DND-41 (cell line): ENCODE measurements at regions not wholly inside any gene's neighbourhood (a gene's known extent, or its start where the extent isn't known, plus 50 kb on each side); places are given as distances from the start of the nearest gene placed in this dataset.

ENCODE experiments used
- ATAC-seq: fragments of 200-7000 bp; cut with Tn5 transposase; 3 replicates; pipeline ENCODE4 v1.9.1; 2021; ENCODE audit warnings: low read depth; ENCODE audit not compliant: insufficient read depth
- DNase-seq: peaks from one replicate; pipeline ENCODE4 v3.0.0-alpha.2; 2020
- H2AFZ ChIP-seq: 2 replicates; pipeline ENCODE4 v1.6.0; 2012; ENCODE audit warnings: low read depth, low read length
- H3K27ac ChIP-seq: 2 replicates; pipeline ENCODE4 v1.5.1; 2012; ENCODE audit warnings: low read length, inconsistent platforms
- H3K27me3 ChIP-seq: fragments of 200-600 bp; sonication (generic); 2 replicates; pipeline ENCODE4 v1.6.0; 2012; ENCODE audit warnings: low read length, mild to moderate bottlenecking, inconsistent platforms; ENCODE audit not compliant: insufficient read depth, poor library complexity
- H3K36me3 ChIP-seq: 2 replicates; pipeline ENCODE4 v1.5.1; 2012; ENCODE audit warnings: low read length, inconsistent platforms; ENCODE audit not compliant: insufficient read depth
- H3K4me1 ChIP-seq: 2 replicates; pipeline ENCODE4 v1.5.1; 2012; ENCODE audit warnings: mild to moderate bottlenecking, low read length; ENCODE audit not compliant: insufficient read depth
- H3K4me2 ChIP-seq: 2 replicates; pipeline ENCODE4 v1.6.0; 2012; ENCODE audit warnings: mild to moderate bottlenecking, moderate library complexity, low read length, inconsistent platforms; ENCODE audit not compliant: insufficient read depth
- H3K4me3 ChIP-seq, 2 experiments: fragments of 200-600 bp in 1 of 2; shearing (Covaris generic) in 1 of 2; 2 replicates each; pipeline ENCODE4 v1.5.1; 2012 to 2016; ENCODE audit warnings: inconsistent platforms in 2 of 2, low read length in 2 of 2, mild to moderate bottlenecking in 2 of 2, low read depth in 1 of 2, moderate library complexity in 1 of 2
- H3K79me2 ChIP-seq: 2 replicates; pipeline ENCODE4 v1.6.0; 2012; ENCODE audit warnings: low read length, inconsistent platforms; ENCODE audit not compliant: insufficient read depth
- H3K9ac ChIP-seq: 2 replicates; pipeline ENCODE4 v1.6.0; 2012; ENCODE audit warnings: low read depth, mild to moderate bottlenecking, inconsistent platforms, low read length, moderate library complexity
- H3K9me3 ChIP-seq: 2 replicates; pipeline ENCODE4 v1.5.1; 2012; ENCODE audit warnings: low read length, moderate library complexity, mild to moderate bottlenecking, inconsistent platforms; ENCODE audit not compliant: insufficient read depth, severe bottlenecking
- H4K20me1 ChIP-seq: 2 replicates; pipeline ENCODE4 v1.6.0; 2012; ENCODE audit warnings: low read length; ENCODE audit not compliant: insufficient read depth
- CTCF ChIP-seq: IDR thresholded peaks from 2 replicates; pipeline ENCODE4 v1.5.1; 2012; ENCODE audit warnings: borderline replicate concordance, low read length, moderate library complexity, mild to moderate bottlenecking; ENCODE audit not compliant: poor library complexity, severe bottlenecking; ENCODE audit errors: extremely low read depth
- EZH2 ChIP-seq: IDR thresholded peaks from 3 replicates; pipeline ENCODE4 v1.6.1; 2012; ENCODE audit warnings: borderline replicate concordance, low read depth, mild to moderate bottlenecking, moderate library complexity, low read length, inconsistent platforms; ENCODE audit not compliant: severe bottlenecking

GRCh38 chr10:8544057-8544380, 489.5 kb downstream of the GATA3 start:
- no peak for TF ChIP-seq CTCF
- no peak for TF ChIP-seq EZH2
- Histone ChIP-seq H3K4me2 (peak overlapping the region; percentile 4; the same call in 1 of the 2 replicates), H3K79me2 (no peaks in the 10 kb centered on the region), H3K9ac (no peak overlapping the region), H4K20me1 (no peaks in the 10 kb centered on the region), H3K36me3 (no peaks in the 10 kb centered on the region), H2AFZ (0 out of 2 replicates have a peak overlapping the region, but pooled peaks have one; percentile 6), H3K4me3 (no peak overlapping the region), H3K27ac (peak overlapping the region; percentile 61), H3K9me3 (peaks cover 8% of the 10 kb centered on the region), H3K4me1 (peaks cover 25% of the 10 kb centered on the region), H3K27me3 (no peaks in the 10 kb centered on the region)
- DNase-seq (peak; percentile 24), ATAC-seq (peak; percentile 7; the same call in 1 of the 3 replicates)

- Histone ChIP-seq H2AFZ (no peak overlapping the region), H3K4me1 (peaks cover 25% of the 10 kb centered on the region), H4K20me1 (no peaks in the 10 kb centered on the region), H3K9ac (no peak overlapping the region), H3K4me2 (no peak overlapping the region), H3K4me3 (no peak overlapping the region), H3K36me3 (no peaks in the 10 kb centered on the region), H3K9me3 (peaks cover 11% of the 10 kb centered on the region), H3K79me2 (no peaks in the 10 kb centered on the region), H3K27me3 (no peaks in the 10 kb centered on the region), H3K27ac (peak overlapping the region; percentile 61; the same call in 1 of the 2 replicates)
- DNase-seq (no peak), ATAC-seq (no peak)
- TF ChIP-seq CTCF (no peak), EZH2 (no peak)
Measured at GRCh38 chr10:8544500-8544899, 490.0 kb downstream of the GATA3 start.

GRCh38 chr10:8554574-8554973, 500.1 kb downstream of the GATA3 start:
- Histone ChIP-seq H4K20me1 (no peaks in the 10 kb centered on the region), H2AFZ (no peak overlapping the region), H3K9ac (no peak overlapping the region), H3K36me3 (no peaks in the 10 kb centered on the region), H3K4me1 (peaks cover 18% of the 10 kb centered on the region), H3K27me3 (no peaks in the 10 kb centered on the region), H3K79me2 (no peaks in the 10 kb centered on the region), H3K27ac (no peak overlapping the region), H3K4me2 (no peak overlapping the region), H3K9me3 (no peaks in the 10 kb centered on the region), H3K4me3 (no peak overlapping the region)
- ATAC-seq (no peak), DNase-seq (no peak)
- no peak for TF ChIP-seq CTCF
- no peak for TF ChIP-seq EZH2

- Histone ChIP-seq H2AFZ (no peak overlapping the region), H3K4me3 (no peak overlapping the region), H3K36me3 (no peaks in the 10 kb centered on the region), H3K9me3 (no peaks in the 10 kb centered on the region), H4K20me1 (no peaks in the 10 kb centered on the region), H3K79me2 (no peaks in the 10 kb centered on the region), H3K4me1 (peaks cover 18% of the 10 kb centered on the region), H3K4me2 (no peak overlapping the region), H3K27ac (no peak overlapping the region), H3K27me3 (no peaks in the 10 kb centered on the region), H3K9ac (no peak overlapping the region)
- TF ChIP-seq EZH2 (no peak), CTCF (no peak)
- no peak for ATAC-seq
- no peak for DNase-seq
Measured at GRCh38 chr10:8556321-8556720, 501.8 kb downstream of the GATA3 start.
